Middle frontal gyrus (tissue), 1 donor: ENCODE measurements at regions not wholly inside any gene's neighbourhood (a gene's known extent, or its start where the extent isn't known, plus 50 kb on each side); places are given as distances from the start of the nearest gene placed in this dataset.
"Not testable (repeated sequence)": the region's sequence is repeated elsewhere in the genome, so short reads cannot be mapped to it uniquely, and the experiment has no call there.

ENCODE experiments used
- DNase-seq: peaks from one replicate; pipeline ENCODE4 v3.0.0-alpha.2; 2015; ENCODE audit warnings: low spot score; ENCODE audit errors: extremely low spot score

DNA sequence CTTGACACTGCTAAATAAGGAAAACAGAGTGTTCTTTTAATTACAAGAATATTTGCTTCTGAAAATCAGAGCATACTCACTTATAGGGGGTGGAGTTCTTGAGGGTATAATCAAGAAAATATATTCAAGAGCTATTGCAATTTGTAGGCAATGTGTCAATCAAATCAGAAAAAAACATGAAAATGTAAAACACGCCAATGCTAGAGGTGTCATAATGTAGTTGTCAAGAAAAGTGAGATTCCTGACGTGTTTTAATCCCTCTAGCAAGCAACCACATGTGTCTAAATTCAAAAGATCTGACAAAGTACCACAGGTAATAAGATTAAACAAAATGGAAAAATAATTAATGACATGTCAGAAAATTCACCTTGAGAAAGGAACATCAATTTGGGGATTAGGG is 1440.7 kb upstream of the RAG2 start:
- DNase-seq: no peak

DNA sequence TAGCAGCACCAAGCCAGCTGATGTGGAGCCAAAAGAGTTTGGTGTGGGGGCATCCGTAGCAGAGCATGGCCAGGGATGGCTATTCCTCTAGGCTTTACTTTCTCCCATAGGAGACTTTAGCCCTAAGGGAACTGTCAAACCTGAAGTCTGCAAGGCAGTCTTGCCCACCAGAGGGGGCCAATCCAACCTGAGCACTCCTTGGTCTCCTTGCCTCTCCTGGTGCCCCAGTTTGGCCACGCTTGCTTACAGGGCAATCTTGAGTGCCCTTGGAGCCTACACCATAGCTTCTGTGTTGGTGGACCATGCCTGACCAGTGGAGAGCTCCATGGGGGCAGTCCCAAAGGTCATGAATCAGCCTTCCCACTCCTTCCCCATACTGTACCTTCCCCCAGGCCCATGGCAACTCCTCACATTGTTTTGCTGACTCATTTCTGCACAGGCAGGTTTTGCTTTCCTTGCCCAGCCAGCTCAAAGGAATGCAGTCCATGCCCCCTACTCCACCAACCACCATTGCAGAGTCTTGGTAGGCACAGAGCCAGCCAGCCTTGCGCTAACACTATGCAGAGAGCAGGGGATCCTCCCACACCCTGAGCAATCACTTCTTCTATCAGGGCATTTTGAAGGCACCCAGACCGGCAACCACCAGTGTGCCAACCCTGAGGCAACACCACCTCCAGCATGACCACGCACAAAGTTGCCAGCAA is 1421.2 kb upstream of the RAG2 start:
- no peak for DNase-seq

DNA sequence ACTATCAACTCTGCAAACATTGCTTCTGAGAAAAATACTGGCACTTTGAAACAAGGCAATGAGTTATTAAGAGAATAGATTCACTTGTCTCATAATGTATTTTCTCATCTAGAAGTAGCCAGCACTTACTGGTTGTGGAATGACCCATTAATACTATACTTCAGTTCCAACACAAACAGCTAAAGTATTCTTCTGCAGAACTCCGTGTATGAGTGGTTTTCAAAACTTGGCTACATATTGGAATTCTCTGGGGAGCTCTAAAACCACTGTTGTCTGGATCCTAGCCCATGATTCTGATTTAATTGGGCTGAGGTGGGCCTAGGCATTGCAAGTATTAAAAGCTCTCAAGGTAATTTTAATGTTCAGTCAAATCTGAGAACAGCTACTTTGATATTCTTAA is 1416.4 kb upstream of the RAG2 start:
- DNase-seq: no peak

DNA sequence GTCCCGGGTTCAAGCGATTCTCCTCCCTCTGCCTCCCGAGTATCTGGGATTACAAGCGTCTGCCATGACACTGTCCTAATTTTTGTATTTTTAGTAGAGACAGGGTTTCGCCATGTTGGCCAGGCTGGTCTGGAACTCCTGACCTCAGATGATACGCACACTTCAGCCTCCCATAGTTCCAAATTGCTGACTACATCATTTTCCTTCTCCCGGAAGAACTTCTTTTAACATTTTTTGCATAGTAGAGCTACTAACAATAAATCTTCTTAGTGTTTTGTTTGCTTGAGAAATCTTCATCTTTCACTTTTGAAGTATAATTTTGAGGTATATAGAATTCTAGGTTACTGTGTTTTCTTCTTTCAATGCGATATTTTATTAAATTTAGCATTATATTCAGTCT is 1415.1 kb upstream of the RAG2 start:
- DNase-seq: no peak

DNA sequence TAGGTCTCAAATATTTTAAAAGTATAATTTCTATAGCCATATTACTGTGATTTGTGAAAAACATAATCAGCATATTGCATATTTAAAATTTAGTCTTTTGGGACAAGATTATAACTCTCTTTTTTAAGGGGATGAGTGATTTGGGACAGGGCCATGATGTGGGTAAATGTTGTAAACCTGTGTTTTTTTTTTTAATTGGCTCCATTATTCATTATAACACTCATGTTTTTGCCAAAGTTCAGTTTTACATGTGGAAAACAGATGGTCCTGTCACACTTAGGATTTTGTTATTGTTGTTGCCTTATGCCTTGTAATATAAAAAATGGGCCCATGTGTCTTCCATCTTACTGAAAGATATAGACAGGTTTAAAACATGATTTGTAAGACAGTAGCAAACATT is 1413.5 kb upstream of the RAG2 start:
- no peak for DNase-seq

DNA sequence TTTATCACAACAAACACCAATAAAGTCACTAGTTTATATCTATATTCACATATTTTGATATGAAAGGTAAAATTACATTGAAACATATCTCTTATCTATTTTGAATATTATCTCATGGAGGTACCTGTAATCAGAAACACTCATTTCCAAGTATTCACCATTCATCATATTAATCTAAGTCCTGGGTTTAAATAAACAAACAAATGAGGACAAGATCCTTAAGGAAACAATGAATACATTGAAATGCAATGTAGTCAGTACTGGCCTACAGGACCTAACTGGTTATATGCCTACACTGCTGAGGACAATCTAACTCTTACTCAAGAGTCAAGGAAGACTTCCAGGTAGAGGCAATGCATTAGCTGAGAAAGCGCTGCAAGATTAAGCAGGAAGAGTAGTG is 1411.9 kb upstream of the RAG2 start:
- no peak for DNase-seq

DNA sequence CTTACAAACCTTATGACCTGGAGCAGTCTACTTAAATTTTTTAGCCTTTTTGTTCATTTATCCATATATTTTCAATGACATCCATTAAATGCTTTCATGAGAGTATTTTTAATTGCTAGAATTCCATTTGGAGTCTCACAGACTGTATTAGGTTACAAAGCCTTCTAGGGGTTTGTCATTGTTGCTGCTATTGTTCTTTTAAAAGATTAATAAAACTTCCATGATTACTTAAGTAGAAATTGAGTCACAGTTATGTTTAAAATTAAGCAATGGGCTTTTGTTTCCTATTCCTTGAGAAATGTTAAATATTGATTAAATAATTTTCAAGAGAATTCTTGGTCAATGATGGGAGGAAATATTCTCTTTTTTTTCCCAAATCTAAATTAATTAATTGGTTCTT is 1408.4 kb upstream of the RAG2 start:
- no peak for DNase-seq

DNA sequence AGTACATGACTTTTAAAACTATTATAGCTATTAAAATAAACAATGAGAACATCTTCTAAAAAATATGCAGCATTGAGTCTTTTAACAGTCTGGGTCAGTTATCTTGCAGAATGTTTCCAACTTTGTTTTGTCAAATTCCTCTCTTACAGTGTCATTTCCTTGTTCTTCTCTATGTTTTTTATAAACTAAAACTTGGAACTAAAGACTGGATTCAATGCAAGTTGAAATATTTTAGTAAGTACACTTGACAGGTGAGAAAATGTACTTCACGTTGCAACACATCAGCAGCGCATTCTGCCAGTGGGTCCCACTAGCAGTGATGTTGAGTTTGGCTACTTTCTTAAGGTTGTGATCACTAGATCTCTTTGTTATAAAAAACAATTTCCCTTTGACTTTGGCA is 1407.6 kb upstream of the RAG2 start:
- DNase-seq: no peak

DNA sequence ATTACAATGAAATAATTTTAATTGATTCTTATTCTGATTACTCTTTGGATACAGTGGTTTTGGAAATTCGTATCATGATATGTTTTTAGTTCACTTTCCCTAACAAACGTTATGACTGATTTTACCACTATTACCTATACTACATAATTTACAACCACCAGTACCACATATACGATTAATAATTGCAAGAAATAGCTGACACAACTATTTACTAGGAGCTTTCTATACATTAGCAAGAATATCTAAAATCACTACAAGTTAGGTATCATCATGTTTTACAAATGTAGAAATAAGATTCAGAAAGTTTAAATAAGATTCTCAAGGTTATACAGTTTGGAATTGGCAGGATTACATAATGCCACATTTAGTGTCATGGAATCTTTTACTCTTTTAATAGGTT is 1401.1 kb upstream of the RAG2 start:
- no peak for DNase-seq

DNA sequence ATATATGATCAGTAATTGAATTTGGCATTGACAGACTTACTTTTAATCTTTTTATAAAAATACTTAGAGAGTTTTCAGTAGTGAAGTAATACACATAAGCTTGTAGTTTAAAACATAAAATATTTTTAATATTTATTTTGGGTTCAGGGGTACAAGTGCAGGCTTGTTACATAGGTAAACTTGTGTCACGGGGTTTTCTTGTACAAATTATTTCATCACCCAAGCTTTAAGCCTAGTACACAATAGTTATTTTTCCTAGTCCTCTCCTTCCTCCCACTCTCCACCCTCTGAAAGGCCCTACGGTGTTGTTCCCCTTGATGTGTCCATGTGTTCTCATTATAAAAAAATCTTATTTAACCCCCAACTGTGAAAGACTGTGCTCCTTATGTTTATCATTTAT is 1397.8 kb upstream of the RAG2 start:
- no peak for DNase-seq

DNA sequence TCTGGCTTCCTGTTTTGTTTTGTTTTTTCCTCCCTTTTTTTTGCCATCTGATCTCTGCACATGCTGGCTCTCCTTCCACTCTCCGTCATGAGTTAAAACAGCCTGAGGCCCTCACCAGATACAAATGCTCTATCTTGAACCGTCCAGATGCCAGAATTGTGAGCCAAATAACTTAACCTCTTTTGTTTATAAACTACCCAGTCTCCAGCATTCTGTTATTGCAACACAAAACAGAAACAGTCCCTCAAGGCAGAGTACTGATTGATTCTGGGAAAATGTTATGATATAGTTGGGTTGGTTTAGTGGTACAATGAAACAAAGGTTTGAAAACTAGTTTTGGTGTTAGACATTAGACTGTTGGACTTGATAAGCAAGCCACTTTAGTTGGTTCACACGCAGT is 1390.0 kb upstream of the RAG2 start:
- DNase-seq: no peak

DNA sequence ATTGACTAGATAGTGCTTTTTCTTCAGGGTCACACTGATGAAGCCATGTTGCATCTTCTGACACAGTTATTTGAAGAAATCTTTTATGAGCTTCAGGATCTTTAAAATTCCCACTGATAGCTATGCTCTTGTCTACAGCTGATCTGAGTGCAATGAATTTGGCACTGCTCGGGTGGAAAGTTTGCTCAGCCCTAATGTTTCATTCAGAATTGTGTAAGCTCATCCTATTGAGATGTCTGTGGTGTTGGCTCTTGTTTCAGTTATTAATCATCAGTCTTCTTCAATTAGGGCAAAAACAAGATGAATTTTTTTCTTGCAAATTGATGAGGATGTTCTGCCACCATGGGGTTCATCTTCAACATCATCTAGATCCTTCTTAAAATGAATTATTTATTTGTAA is 1387.0 kb upstream of the RAG2 start:
- DNase-seq: no peak

DNA sequence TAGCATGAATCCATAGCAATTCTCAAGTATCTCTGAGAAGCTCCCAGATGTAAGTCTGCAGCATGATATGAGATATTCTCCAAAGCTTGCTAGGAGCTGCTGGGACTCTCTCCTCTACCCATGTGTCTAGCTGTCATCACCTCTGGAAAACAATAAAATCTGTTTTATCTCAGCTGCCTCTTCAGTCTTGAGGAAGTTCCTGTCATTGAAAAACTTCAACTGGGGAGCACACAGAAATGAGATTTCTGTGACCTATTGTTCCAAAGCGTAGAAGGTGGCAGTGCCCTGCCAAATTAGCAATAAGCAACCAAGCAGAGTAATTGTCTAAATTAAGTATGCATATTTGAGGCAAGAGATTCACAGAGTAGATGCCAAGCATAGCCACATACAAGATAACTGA is 1380.6 kb upstream of the RAG2 start:
- DNase-seq: no peak

DNA sequence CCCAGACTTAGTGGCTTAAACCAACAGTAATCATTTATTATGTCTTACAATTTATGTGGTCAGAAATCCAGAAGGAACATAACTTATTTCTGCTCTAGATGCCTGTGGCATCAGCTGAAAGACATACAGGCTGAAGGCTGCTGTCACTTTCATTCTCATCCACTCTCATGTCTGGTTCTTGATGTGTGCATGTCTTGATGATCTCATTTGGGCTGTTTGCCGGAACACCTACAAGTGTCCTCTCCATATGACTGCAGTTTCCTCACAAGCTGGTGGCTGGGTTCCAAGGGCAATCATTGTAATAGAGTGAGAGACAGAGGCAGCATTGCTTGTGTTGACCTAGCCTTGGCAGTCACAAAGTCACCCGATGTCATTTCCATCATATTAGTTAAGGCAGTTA is 1375.9 kb upstream of the RAG2 start:
- DNase-seq: no peak

DNA sequence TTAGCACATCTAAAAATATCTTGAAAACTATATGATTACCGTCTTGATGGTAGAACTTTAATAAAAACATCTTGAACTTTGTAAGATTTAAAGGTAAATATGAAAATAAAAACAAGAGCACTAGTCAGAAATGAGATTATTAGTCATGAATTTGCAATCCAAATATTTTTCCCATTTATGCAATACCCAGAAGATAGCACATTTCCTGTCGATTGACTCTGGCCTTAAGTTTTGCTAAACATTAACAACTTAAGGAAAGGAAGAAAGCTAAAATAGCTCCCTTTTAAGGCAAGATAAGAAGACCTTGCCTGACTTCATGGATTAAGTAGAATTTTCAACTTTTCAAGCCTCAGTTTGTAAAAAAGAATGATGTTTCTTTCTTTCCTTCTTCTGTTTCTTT is 1374.7 kb upstream of the RAG2 start:
- DNase-seq: no peak

DNA sequence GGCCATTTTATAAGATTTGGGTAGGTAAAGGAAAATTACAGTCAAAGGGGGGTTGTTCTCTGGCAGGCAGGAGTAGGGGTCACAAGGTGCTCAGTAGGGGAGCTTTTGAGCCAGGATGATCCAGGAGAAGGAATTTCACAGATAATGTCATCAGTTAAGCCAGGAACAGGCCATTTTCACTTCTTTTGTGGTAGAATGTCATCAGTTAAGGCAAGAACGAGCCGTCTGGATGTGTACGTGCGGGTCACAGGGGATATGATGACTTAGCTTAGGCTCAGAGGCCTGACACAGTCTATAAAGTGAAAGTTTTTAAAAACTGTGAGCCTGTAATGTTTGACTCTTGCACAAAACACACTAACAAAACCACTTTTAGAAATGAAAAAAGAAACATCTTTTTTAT is 1371.3 kb upstream of the RAG2 start:
- not testable (repeated sequence) for DNase-seq

DNA sequence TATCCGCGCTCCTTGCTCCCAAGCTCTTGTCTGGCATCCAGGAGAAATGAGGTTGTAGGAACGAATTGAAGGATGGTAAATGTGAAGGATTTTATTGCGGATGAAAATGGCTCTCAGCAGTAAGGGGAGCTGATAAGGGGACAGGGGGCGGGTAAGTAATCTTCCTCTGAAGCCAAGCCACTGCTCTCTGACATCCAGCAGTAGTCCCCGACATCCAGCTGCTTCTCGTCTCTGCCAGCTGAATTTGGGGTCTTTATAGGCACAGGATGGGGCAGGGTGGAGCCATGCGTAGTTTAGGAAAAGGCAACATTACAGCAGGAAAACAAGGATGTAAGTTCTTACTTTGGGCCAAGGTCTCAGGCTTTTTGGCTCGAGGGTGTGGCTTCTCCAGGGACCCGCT is 1370.1 kb upstream of the RAG2 start:
- no peak for DNase-seq

DNA sequence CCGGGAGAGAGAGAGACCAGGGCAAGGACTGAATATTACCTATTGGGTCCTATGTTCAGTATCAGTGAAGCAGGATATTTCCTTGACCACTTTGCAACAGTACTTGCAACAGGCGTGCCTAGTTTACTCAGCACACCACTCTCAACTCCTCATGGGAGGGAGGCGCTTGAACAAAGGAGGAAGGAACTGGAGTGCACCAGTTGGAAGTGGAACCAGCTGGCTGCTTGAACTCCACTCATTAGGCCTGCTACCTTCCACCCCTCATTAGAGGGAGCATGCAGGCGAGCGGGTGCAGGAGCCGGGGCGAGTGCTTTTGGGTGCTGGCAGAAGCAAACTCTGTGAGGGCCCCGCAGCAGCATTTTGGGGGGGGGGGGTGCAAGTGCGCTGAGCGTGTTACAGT is 1369.6 kb upstream of the RAG2 start:
- no peak for DNase-seq

DNA sequence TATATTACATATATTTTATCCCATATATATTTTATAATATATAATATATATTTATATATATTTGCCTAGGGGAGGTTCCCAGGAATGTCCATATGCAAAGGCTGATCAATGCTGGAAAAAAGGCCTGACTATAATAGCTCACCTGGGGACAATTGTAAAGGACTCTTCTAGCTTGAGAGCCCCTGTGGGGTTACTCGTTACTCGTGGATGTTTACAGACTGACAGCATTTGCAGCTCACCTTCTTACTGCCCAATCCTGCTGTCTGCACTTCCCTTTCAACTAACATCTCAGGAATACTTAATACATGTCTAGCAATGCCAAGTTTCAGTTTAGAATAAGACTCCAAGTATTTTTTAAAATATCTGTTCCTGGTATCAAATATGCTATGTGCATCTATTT is 1365.4 kb upstream of the RAG2 start:
- no peak for DNase-seq

DNA sequence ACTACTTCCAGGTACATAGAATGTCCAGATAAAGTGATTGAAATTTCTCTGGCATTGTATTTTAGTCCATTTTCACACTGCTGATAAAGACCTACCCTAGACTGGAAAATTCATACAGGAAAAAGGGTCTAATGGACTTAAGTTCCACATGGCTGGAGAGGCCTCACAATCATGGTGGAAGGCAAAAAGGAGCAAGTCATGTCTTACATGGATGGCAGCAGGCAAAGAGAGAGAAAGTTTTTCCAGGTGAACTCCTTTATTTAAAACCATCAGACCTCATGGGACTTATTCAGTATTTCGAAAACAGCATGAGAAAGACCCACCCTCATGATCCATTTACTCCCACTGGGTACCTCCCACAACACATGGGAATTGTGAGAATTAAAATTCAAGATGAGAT is 1359.7 kb upstream of the RAG2 start:
- DNase-seq: no peak

DNA sequence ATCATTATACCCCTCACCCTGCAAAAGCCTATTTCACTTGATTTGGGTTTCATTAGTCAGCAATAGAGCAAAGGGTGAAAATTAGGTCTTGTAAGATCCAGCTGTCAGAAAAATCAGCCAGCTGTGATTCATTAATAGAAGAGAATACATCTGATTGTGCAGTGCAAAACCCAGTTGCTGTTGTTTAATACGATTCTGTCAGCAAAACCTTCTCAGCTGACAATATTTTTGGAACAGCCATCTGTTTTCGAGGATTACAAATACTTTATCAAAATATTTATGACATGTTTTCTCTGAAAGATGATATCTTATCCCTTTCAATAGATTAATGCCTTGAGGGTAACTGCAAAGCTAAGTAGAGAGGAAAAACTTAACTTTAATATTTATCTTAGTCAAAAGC is 1354.0 kb upstream of the RAG2 start:
- DNase-seq: no peak

DNA sequence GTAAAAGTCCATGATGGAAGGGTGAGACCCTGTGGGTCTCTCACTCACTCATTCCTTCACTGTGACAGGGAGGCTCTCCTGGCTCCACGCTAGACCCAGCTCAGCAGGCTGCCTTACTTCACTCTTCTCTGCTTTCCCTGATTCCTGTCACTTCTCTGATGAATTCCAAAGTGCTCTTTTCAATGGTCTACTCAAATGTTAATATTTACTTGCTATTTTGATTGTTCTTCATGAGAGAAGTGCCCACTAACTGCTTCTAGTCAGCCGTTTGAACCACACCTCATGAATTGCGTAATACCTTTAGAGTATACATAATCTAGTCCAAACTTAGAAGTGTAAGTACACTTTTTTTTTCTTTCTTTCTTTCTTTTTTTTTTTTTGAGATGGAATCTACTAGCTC is 1350.2 kb upstream of the RAG2 start:
- DNase-seq: no peak

DNA sequence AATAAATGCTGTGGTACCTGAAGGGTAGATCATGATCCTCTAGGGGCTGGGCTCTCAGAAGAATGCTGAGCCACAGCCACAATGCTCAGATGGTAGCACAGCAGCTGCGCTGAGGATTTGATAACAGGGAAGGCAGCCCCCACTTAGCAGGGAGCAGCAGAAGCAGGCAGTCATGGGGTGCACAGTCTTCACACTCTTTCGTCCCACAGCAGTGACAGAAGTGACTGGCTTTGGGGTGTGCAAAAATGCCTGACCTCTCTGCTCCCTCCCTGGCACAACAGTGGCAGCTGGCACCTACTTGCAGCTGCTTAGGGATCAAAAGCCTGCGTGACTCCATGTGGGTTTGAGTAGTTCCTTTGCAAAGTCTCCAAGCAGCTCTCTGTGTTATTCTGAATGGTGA is 1349.8 kb upstream of the RAG2 start:
- DNase-seq: no peak

DNA sequence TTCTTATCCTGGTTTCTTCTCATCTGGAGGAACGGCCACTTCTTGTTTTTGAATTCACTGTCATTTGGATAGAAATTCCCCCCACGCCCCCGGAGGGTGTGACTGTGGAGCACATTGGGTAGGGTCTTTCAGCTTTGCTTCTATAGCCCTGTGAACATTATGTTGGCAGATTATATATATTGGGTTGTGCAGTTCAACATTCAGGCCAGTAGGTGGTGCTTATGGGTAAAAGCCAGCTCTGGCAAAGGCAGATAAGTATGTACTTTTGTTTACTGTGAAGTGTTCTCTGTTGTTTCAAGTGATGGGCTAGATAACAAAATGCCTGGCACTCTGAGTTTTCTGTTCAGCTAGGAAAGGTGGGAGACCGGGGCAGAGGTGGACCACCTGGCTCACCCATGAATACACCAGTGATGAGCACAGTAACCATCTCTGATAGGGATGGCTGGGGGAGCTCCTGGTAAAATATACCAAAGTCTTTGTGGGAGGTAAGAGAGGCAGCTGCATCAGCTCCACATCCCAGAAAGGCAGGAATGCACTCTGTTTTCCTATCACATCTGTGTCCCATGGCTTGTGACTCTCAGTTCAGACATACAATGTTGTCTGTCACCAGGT is 1348.2 kb upstream of the RAG2 start:
- DNase-seq: no peak
